ENCODE measurements at regions not wholly inside any gene's neighbourhood (a gene's known extent, or its start where the extent isn't known, plus 50 kb on each side); places are given as distances from the start of the nearest gene placed in this dataset.

DNA sequence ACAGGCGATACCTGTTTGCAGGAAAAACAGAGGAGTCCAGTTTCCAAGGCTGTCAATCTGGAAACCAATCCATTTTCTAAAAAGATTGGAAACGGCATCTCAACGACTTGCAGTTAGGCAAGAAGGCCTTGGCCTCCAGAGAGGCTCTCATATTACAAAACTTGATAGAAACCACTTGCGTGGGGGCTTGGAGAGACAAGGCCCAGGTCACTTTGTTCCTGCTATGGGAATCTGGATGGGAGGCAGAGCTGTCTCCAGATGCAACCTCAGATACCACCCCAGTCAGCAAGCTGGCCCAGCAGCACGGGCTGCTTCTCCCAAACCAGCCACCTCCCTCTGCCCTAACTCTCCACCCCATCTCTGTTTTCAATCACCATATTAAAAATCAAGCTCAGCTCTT, 298.8 kb downstream of the TNS1 start:
- H3K36me3 Mint-ChIP-seq (ENCODE audit: low read depth), result no peaks in the 10 kb centered on the region
- DNase-seq, result no peak
- no peaks in the 10 kb centered on the region for H3K9me3 Mint-ChIP-seq
- TF ChIP-seq, protein P1, sequence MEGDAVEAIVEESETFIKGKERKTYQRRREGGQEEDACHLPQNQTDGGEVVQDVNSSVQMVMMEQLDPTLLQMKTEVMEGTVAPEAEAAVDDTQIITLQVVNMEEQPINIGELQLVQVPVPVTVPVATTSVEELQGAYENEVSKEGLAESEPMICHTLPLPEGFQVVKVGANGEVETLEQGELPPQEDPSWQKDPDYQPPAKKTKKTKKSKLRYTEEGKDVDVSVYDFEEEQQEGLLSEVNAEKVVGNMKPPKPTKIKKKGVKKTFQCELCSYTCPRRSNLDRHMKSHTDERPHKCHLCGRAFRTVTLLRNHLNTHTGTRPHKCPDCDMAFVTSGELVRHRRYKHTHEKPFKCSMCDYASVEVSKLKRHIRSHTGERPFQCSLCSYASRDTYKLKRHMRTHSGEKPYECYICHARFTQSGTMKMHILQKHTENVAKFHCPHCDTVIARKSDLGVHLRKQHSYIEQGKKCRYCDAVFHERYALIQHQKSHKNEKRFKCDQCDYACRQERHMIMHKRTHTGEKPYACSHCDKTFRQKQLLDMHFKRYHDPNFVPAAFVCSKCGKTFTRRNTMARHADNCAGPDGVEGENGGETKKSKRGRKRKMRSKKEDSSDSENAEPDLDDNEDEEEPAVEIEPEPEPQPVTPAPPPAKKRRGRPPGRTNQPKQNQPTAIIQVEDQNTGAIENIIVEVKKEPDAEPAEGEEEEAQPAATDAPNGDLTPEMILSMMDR (IDR thresholded peaks at IDR 0.05), result no peak
- peaks cover 12% of the 10 kb centered on the region for H3K4me1 Mint-ChIP-seq (ENCODE audit: low read depth)
- H3K27me3 Mint-ChIP-seq (ENCODE audit: insufficient read depth), result no peaks in the 10 kb centered on the region
- no peak overlapping the region for H3K27ac Mint-ChIP-seq
- H3K4me3 Mint-ChIP-seq, result no peak overlapping the region

DNA sequence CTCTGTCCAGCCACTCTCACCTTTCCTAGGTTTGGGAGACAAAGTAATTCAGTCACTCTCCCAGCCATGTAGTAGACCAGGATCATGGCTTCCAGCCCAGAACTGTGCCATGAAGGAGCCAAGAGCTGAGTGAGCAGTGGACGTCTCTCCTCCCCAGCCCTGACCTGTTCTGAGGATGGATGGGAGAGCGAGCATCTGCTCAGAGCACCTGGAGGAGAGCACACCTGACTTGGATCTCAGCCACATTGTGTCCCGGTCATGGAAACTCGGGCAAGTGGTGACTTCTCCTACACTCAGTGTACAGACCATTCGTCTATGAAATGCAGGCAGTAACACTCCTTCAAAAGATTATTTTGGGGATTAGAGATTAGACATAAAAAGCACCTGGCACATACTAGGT, 299.7 kb downstream of the TNS1 start:
- DNase-seq, result no peak
- Mint-ChIP-seq H3K36me3 (ENCODE audit: low read depth) (no peaks in the 10 kb centered on the region), H3K27ac (no peak overlapping the region), H3K27me3 (ENCODE audit: insufficient read depth) (no peaks in the 10 kb centered on the region), H3K9me3 (no peaks in the 10 kb centered on the region), H3K4me1 (ENCODE audit: low read depth) (peaks cover 12% of the 10 kb centered on the region), H3K4me3 (no peak overlapping the region)
- TF ChIP-seq, protein P1 (IDR thresholded peaks at IDR 0.05), result no peak

DNA sequence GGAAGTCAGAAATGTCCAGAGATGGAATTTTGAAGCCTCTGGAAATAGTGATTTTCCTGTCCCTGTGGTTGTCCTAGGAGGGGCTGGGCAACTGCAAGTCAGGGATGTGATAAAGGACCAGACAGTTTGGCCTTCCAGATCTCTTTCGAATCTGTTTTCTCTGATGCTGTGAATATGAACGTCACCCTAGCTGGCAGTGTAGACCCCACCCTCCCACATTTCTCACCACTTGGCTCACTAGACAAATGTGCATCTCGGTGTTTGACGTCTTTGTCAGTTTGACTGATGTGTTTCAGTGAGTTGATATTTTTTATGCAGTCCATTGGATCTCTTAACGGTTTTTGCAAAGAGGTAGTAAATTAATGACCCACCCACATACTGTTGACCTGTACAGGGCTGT, 301.2 kb downstream of the TNS1 start:
- no peaks in the 10 kb centered on the region for H3K36me3 Mint-ChIP-seq (ENCODE audit: low read depth)
- no peak overlapping the region for H3K4me3 Mint-ChIP-seq
- no peaks in the 10 kb centered on the region for H3K27me3 Mint-ChIP-seq (ENCODE audit: insufficient read depth)
- peaks cover 1% of the 10 kb centered on the region for H3K4me1 Mint-ChIP-seq (ENCODE audit: low read depth)
- no peaks in the 10 kb centered on the region for H3K9me3 Mint-ChIP-seq
- TF ChIP-seq, protein P1 (IDR thresholded peaks at IDR 0.05), result no peak
- DNase-seq, result no peak
- H3K27ac Mint-ChIP-seq, result no peak overlapping the region

DNA sequence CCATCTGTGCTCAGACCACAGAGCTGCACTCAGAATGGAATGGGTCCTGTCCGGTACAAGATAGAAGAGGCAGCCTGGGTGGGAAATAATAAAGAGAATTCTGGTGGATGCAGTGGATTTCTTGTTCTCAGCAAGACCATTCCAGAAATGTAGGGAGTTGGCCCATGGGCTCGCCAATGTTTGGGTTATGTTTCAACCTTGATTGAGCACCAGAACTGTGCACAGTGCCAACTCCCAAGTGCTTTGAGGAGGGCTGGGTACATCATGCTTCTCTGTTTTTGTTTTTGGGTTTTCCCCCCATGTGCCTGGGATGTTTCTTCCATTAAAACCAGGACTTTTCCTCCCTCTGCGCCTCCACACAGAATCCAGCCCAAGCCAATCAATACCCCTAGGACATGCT, 304.1 kb downstream of the TNS1 start:
- Mint-ChIP-seq H3K4me1 (ENCODE audit: low read depth) (peaks cover 26% of the 10 kb centered on the region), H3K36me3 (ENCODE audit: low read depth) (peaks cover 4% of the 10 kb centered on the region), H3K27ac (no peak overlapping the region), H3K9me3 (no peaks in the 10 kb centered on the region), H3K4me3 (no peak overlapping the region), H3K27me3 (ENCODE audit: insufficient read depth) (no peaks in the 10 kb centered on the region)
- TF ChIP-seq, protein P1 (IDR thresholded peaks at IDR 0.05), result no peak
- DNase-seq, result no peak

DNA sequence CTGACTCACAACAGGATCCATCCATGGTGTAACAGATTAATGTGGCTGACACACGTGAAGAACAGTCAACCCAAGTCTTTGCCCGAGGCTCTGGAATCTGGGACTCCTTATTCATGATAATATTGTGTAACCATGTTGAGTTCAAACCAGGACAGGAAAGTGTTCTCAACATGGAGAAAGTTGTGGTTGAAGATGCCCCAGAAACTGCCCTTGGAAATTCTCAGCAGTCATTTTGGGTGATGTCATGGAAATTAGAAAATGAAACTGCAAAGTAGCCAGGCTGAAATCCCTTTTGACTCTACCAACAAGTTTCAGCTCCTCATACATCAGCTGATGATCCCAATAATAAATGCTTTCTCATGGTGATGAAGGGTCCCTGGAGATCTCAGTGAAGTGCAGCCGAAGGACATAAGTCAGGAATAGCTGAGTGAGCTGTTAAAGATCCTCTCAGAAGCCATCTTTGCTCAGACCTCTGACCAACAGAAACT, 307.7 kb downstream of the TNS1 start:
- H3K4me1 Mint-ChIP-seq (ENCODE audit: low read depth), result peaks cover 45% of the 10 kb centered on the region
- H3K36me3 Mint-ChIP-seq (ENCODE audit: low read depth), result peaks cover 4% of the 10 kb centered on the region
- TF ChIP-seq, protein P1 (IDR thresholded peaks at IDR 0.05), result no peak
- H3K27me3 Mint-ChIP-seq (ENCODE audit: insufficient read depth), result peaks cover 2% of the 10 kb centered on the region; the same call in 1 of the 2 replicates
- peak overlapping the region; percentile 82 for H3K4me3 Mint-ChIP-seq
- H3K27ac Mint-ChIP-seq, result peak overlapping the region; percentile 99
- peak; percentile 99 for DNase-seq
- no peaks in the 10 kb centered on the region for H3K9me3 Mint-ChIP-seq

DNA sequence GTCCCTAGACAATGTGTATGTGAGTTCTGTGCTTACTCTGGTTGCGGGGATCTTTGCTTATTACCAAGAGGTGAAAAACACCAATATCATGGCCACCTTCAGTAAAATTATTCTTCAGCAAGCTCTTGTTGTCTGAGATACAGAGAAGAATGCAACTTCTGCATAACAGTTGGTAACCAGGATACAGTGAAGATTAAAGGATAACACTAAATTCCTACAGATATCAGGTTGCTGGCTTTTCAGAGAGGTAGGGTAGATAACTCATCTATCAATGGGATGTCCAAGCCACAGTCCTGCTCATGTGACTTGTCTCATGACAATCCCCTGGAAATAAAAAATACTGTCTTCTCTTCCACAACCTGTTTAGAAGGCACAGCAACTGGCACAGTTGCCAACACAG, 308.5 kb downstream of the TNS1 start:
- peak overlapping the region; percentile 99 for H3K27ac Mint-ChIP-seq
- H3K27me3 Mint-ChIP-seq (ENCODE audit: insufficient read depth), result peaks cover 2% of the 10 kb centered on the region; the same call in 1 of the 2 replicates
- H3K36me3 Mint-ChIP-seq (ENCODE audit: low read depth), result peaks cover 4% of the 10 kb centered on the region
- peak; percentile 48 for DNase-seq
- peaks cover 45% of the 10 kb centered on the region for H3K4me1 Mint-ChIP-seq (ENCODE audit: low read depth)
- TF ChIP-seq, protein P1 (IDR thresholded peaks at IDR 0.05), result no peak
- peak overlapping the region; percentile 82; the same call in 1 of the 2 replicates for H3K4me3 Mint-ChIP-seq
- H3K9me3 Mint-ChIP-seq, result no peaks in the 10 kb centered on the region

All from HFFc6 (cell line).